Right ventricle myocardium inferior (tissue), 1 donor: ENCODE measurements at regions not wholly inside any gene's neighbourhood (a gene's known extent, or its start where the extent isn't known, plus 50 kb on each side); places are given as distances from the start of the nearest gene placed in this dataset.

Source experiments
- ATAC-seq: fragments of 200-7000 bp; cut with Tn5 transposase; one replicate; pipeline ENCODE4 v1.9.1; 2020; ENCODE audit warnings: mild to moderate bottlenecking, moderate library complexity
- DNase-seq: peaks from one replicate; pipeline ENCODE4 v3.0.0; 2021; ENCODE audit errors: missing footprints
- intact Hi-C: fragments of 100-400 bp; cut with DNase I; formaldehyde crosslinking; loops from one replicate; pipeline ENCODE4 v1.11.0; 2022
- donor health status: DM: no; HTN: yes; CAD: no; lungs with severe emphysema.

GRCh38 chr1:232409584-232409983, 220.3 kb downstream of the SIPA1L2 start:
- intact Hi-C loops = no loop called here
- no peak for ATAC-seq
- DNase-seq = no peak

- DNase-seq (no peak), ATAC-seq (no peak)
- intact Hi-C loops = no loop called here
Measured at GRCh38 chr1:232407120-232407519, 222.8 kb downstream of the SIPA1L2 start.

- ATAC-seq = no peak
- intact Hi-C loops = no loop called here
- no peak for DNase-seq
Measured at GRCh38 chr1:232405781-232406180, 224.2 kb downstream of the SIPA1L2 start.

- ATAC-seq = peak; percentile 54
- DNase-seq = no peak
- intact Hi-C loops = no loop called here
Measured at GRCh38 chr1:232404981-232405731, 224.8 kb downstream of the SIPA1L2 start.

GRCh38 chr1:232404227-232404626, 225.7 kb downstream of the SIPA1L2 start:
- no peak for ATAC-seq
- intact Hi-C loops = no loop called here
- DNase-seq = no peak

- intact Hi-C loops = no loop called here
- no peak for DNase-seq
- ATAC-seq = peak; percentile 40
Measured at GRCh38 chr1:232403017-232403714, 226.8 kb downstream of the SIPA1L2 start.

GRCh38 chr1:232398823-232399222, 231.1 kb downstream of the SIPA1L2 start:
- DNase-seq = no peak

GRCh38 chr1:232393444-232394146, 236.3 kb downstream of the SIPA1L2 start:
- intact Hi-C loops = no loop called here
- no peak for ATAC-seq
- no peak for DNase-seq

More at GRCh38 chr1:232398823-232399222, 231.1 kb downstream of the SIPA1L2 start:
- no peak for ATAC-seq
- intact Hi-C loops = no loop called here

- ATAC-seq = no peak
- intact Hi-C loops = no loop called here
- DNase-seq = no peak
Measured at GRCh38 chr1:232393010-232393409, 236.9 kb downstream of the SIPA1L2 start.

- intact Hi-C loops = no loop called here
- DNase-seq (no peak), ATAC-seq (no peak)
Measured at GRCh38 chr1:232390590-232390989, 239.3 kb downstream of the SIPA1L2 start.

- DNase-seq (no peak), ATAC-seq (no peak)
- intact Hi-C loops = no loop called here
Measured at GRCh38 chr1:232389744-232390143, 240.2 kb downstream of the SIPA1L2 start.

GRCh38 chr1:232388363-232388762, 241.6 kb downstream of the SIPA1L2 start:
- no peak for DNase-seq
- intact Hi-C loops = no loop called here

GRCh38 chr1:232386721-232387510, 243.0 kb downstream of the SIPA1L2 start:
- intact Hi-C loops = no loop called here
- ATAC-seq = no peak
- DNase-seq = no peak

More at GRCh38 chr1:232388363-232388762, 241.6 kb downstream of the SIPA1L2 start:
- ATAC-seq = no peak

- DNase-seq (no peak), ATAC-seq (peak; percentile 19)
- intact Hi-C loops = no loop called here
Measured at GRCh38 chr1:232386294-232386693, 243.6 kb downstream of the SIPA1L2 start.

- no peak for ATAC-seq
- intact Hi-C loops = no loop called here
- DNase-seq = no peak
Measured at GRCh38 chr1:232385221-232385620, 244.7 kb downstream of the SIPA1L2 start.

- ATAC-seq (no peak), DNase-seq (no peak)
- intact Hi-C loops = no loop called here
Measured at GRCh38 chr1:232384171-232384883, 245.6 kb downstream of the SIPA1L2 start.

- ATAC-seq (no peak), DNase-seq (no peak)
- intact Hi-C loops = no loop called here
Measured at GRCh38 chr1:232383455-232384123, 246.3 kb downstream of the SIPA1L2 start.

- intact Hi-C loops = no loop called here
- DNase-seq (no peak), ATAC-seq (no peak)
Measured at GRCh38 chr1:232382671-232383070, 247.3 kb downstream of the SIPA1L2 start.
